ENCODE measurements at regions not wholly inside any gene's neighbourhood (a gene's known extent, or its start where the extent isn't known, plus 50 kb on each side); places are given as distances from the start of the nearest gene placed in this dataset.

GRCh38 chr12:34292736-34293625 is 270.7 kb downstream of the ALG10 start:
- peak; percentile 43 for TF ChIP-seq CTCF (IDR thresholded peaks at IDR 0.05; ENCODE audit: low read depth, low read length)
- TF ChIP-seq POLR2A (IDR thresholded peaks at IDR 0.05; ENCODE audit: extremely low read depth, insufficient read length) = no peak
